ENCODE measurements at regions not wholly inside any gene's neighbourhood (a gene's known extent, or its start where the extent isn't known, plus 50 kb on each side); places are given as distances from the start of the nearest gene placed in this dataset.

- TF ChIP-seq REST (IDR thresholded peaks at IDR 0.05; ENCODE audit: low read depth) = no peak
- TF ChIP-seq EP300 (IDR thresholded peaks at IDR 0.05; ENCODE audit: borderline replicate concordance) = no peak
- no peak for TF ChIP-seq YY1 (IDR thresholded peaks at IDR 0.05; ENCODE audit: low read depth)
- no peak for TF ChIP-seq ZBTB7A (IDR thresholded peaks at IDR 0.05; ENCODE audit: low read depth)
- no peak for TF ChIP-seq NFIC (IDR thresholded peaks at IDR 0.05)
- no peak for TF ChIP-seq RAD21 (IDR thresholded peaks at IDR 0.05; ENCODE audit: low read depth)
- TF ChIP-seq TAF1 (IDR thresholded peaks at IDR 0.05; ENCODE audit: low read depth) = no peak
- TF ChIP-seq CEBPB (IDR thresholded peaks at IDR 0.05) = no peak
- TF ChIP-seq FOXM1 (IDR thresholded peaks at IDR 0.05; ENCODE audit: borderline replicate concordance, low read depth) = no peak
- no peak for TF ChIP-seq CREB1 (IDR thresholded peaks at IDR 0.05; ENCODE audit: low read depth)
- TF ChIP-seq MAX (IDR thresholded peaks at IDR 0.05) = no peak
- TF ChIP-seq, protein P1, sequence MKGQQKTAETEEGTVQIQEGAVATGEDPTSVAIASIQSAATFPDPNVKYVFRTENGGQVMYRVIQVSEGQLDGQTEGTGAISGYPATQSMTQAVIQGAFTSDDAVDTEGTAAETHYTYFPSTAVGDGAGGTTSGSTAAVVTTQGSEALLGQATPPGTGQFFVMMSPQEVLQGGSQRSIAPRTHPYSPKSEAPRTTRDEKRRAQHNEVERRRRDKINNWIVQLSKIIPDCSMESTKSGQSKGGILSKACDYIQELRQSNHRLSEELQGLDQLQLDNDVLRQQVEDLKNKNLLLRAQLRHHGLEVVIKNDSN (IDR thresholded peaks at IDR 0.05) = no peak
Measured at GRCh38 chr1:177517546-177517945, 346.8 kb downstream of the BRINP2 start.
